ENCODE measurements at regions not wholly inside any gene's neighbourhood (a gene's known extent, or its start where the extent isn't known, plus 50 kb on each side); places are given as distances from the start of the nearest gene placed in this dataset.

DNA sequence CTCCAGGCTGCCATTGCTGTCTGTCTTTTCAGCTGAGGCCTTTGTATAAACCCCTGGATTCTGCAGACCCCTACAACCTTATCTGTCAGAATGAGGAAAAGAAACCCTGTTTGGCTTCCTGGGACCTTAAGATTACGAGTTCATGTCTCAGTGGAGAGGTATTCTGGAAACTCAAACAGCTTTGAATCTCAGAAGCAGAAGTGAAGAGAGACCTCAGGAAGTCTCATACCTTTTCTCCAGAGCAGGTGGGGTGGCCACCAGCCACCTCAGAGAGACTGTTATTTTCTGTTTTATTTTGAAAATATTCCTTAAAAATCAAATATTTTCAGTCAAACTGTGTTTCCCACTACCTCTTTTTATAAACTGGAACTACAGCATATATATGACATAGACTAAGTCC is 457.5 kb downstream of the TMEM232 start:
- no peak for TF ChIP-seq CTCF (IDR thresholded peaks at IDR 0.05)
- TF ChIP-seq SMC3 (IDR thresholded peaks at IDR 0.05) = no peak
